ENCODE measurements at regions not wholly inside any gene's neighbourhood (a gene's known extent, or its start where the extent isn't known, plus 50 kb on each side); places are given as distances from the start of the nearest gene placed in this dataset.
"Not testable (repeated sequence)": the region's sequence is repeated elsewhere in the genome, so short reads cannot be mapped to it uniquely, and the experiment has no call there.

GRCh38 chr5:98163796-98164493, 609.5 kb upstream of the RGMB start:
- DNase-seq: no peak

- no peak for DNase-seq
Observed at GRCh38 chr5:98168871-98169270, 604.6 kb upstream of the RGMB start.

GRCh38 chr5:98170994-98171393, 602.5 kb upstream of the RGMB start:
- DNase-seq: no peak

DNA sequence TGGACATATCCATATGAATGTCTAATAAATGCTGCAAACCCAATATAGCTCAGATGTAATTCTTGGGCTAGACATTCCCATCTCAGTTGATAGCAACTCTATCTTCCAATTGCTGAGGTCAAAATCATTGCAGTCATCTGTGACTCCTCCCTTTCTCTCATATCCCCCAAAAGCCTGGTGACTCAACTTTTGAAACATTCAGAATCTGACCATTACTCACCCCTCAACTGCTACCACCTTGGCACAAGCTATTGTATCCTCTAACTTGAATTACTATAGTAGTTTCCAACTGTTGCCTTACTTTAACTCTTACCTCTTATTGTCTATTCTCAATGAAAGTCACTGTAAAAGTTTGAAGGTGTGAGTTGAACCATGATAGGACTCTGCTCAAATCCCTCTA, 600.1 kb upstream of the RGMB start:
- DNase-seq: no peak

- DNase-seq: no peak
Observed at GRCh38 chr5:98175474-98175873, 598.0 kb upstream of the RGMB start.

- no peak for DNase-seq
Observed at GRCh38 chr5:98179791-98180755, 593.4 kb upstream of the RGMB start.

DNA sequence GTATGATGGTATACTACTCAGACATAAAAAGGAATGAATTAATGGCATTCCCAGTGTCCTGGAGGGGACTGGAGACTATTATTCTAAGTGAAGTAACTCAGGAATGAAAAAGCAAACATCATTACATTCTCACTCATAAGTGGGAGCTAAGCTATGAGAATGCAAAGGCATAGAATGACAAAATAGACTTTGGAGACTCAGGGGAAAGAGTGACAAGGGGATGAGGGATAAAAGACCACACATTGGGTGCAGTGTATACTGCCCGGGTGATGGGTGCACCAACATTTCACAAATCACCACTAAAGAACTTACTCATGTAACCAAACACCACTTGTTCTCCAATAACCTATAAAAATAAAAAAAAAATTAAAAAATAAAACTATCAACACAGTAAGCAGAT, 587.3 kb upstream of the RGMB start:
- DNase-seq: no peak

GRCh38 chr5:98187945-98188344, 585.5 kb upstream of the RGMB start:
- no peak for DNase-seq

DNA sequence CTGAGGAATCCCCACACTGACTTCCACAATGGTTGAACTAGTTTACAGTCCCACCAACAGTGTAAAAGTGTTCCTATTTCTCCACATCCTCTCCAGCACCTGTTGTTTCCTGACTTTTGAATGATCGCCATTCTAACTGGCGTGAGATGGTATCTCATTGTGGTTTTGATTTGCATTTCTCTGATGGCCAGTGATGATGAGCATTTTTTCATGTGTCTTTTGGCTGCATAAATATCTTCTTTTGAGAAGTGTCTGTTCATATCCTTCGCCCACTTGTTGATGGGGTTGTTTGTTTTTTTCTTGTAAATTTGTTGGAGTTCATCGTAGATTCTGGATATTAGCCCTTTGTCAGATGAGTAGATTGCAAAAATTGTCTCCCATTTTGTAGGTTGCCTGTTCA, 583.1 kb upstream of the RGMB start:
- not testable (repeated sequence) for DNase-seq

DNA sequence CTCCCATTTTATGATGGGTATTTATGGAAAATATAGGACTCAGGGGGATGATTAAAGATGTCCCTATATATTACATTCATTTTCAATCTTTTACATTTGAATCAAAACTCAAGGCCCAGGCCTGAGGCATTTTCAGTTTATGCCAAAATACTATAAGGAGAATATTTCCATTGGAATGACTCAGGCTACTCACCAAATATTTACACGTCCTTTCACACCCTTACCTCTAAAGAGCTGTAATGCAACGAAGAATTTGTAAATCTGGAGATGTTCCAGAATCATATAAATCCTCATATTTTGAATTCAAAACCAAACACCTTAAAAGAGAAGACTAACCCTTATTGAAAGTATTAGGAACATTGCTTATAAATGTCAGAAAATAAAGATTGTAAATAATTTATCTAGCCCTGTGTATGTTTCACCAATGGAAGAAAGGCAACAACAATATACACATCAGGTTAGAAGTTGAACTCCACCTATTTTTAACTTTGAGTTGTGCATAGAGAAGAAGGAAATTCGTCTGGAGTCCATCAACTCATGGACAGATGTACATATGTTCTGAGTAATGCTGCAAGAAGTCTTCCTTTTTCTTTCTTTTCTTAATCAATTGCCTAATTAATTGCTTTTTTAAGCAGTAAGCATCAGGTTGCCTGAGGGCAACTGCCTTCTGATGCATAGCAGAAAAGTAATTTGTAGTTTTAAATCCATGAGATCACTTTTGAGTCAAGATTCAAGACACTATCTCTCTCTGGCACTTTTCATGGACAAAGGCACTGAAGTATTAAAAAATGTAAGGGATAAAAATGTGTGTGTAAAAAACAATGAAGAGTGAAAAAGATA, 579.3 kb upstream of the RGMB start:
- no peak for DNase-seq

DNA sequence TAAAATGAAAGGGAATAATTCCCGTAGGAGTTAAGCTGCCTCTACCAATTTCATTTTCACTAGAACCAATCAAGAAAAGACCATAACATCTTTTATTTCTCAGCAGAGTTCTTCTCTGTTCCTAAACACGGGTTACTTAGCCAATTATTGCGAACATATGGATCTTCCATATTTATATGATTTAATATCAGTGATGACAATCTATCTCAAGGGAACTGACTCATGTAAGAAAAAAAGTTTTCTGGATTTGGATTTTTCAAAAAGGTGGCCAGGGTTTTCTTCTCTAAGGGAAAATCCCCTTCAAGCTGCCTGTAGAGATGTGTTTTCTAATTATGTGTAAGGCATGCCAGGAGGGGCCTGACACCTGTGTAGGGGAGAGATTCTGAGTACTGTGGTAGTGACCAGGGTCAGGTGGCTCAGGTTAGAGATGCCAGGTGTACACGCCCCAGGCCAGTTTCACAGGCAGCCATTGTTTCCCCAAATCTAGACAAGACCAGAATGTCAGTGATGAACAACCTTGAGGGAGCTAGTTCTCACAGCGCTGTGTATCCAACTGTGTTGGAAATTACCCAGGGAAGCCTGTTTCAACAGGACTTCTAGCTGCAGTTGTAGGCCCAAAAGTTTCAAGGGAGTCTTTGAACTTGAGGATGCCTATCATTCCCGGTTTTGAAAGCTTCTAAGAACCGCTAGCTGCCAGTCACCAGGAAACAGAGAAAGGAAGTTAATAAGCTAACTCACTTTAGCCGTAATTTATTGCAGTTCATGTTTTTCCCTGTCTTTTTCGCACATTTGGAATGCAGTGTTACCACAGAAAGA, 572.5 kb upstream of the RGMB start:
- DNase-seq: no peak

DNA sequence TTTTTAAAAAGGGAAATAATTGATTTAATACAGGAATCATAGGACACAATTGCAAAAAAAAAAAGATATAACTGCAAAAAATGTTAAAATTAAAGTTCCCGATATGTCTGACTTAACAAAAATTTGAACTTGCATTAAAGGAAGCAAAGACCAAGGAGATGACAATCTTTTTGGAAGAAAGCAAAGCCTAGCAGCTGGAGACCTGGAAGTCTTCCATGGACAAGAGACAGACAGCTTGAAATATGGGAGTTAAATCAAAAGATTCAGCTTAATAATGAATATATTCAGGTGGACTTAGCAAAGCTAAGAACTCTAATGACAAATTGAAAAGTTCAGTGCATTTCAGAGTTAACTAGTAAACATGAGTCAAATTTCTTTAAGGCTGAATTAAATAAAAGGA, 568.7 kb upstream of the RGMB start:
- DNase-seq: no peak

- no peak for DNase-seq
Observed at GRCh38 chr5:98205691-98206461, 567.6 kb upstream of the RGMB start.

DNA sequence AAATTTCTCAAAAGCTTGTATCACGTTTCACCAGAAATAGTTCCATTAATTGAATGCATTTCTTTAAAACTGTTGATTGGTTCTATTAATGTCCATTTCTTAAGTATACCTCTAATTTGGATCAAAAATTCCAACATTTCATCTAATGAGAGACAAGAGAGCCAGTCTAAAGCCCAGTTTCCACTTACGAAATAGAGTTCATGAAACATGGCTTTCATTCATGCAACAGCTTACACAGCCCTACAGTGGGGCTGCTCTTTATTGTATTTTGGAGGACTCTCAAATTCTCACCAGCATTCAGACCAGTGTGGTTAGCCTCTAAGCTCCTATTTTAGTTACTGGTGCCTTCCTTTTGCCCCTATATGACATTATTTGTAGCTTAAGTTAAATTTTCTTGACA, 566.9 kb upstream of the RGMB start:
- DNase-seq: no peak

- DNase-seq: no peak
Observed at GRCh38 chr5:98209418-98209817, 564.0 kb upstream of the RGMB start.

DNA sequence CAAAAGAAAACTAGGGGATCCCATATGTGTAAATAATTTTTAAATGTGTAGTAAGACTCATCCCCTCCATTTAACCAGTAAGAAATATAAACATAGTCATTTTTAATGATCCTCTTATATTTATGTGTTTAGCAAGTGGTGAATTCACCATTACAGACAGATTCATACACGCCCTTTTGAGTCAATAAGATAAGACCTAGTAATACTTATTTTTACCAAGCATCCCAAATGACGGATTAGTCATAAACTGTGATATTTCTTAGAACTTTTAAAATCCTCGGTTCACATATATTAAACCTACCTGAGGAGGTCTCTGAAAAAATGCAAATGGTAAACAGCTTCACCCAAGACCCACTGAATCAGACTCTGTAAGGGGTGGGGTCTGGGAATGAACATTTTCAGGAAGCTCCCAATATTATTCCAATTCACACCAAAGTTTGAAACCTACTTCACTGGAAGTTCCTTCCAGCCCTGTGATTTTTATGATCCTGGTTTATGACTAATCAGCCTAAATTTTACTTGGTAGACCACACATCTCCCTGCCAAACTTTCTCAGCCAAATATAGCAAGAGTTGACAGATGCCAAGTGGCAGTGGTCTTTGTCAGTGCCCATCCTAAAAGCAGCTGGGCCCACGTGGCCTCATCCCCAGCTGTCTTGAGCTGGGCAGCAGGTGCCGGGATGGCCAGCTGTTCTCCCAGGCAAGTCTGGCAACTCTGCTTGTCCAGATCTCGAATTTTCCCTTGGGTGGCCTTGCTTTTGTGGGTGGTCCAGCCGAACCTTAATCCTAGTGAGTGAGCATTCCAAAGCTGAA, 559.0 kb upstream of the RGMB start:
- DNase-seq: no peak

- no peak for DNase-seq
Observed at GRCh38 chr5:98217138-98217537, 556.3 kb upstream of the RGMB start.

DNA sequence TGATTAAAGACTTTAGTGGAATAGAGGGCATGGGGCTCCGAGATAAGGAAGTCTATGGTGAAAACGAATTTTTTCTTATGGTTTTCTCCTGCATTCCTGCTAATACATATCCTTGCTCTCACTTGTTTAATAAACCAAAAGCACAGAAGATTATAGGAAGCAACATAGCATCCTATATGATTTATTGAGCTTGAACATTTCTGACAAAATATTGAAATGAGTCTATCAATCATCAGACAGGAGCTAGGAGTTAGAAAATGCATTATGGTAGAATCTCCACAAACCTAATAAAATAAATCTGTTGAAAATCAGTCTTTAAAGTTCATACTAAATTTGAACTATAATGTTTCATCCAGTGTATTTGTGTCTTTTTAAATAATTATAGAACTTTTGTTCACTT, 554.6 kb upstream of the RGMB start:
- DNase-seq: no peak

DNA sequence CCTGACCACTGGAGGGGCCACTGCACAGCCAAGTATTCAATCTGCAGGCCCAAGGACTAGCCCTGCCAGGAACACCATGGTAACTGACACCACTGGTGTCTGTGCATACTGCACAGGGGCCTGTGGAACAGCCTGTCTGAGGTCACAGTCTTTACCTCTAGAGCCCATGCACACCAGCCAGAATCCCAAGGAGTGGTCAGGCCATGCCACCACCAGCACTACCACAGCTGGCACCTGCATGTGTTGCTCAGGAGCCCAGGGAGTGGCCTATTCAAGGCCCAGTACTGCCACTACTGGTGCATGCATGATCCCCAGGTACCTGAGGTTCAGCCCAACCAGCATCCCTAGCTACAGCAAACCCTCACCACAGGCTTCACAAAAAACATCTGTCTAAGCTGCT, 546.0 kb upstream of the RGMB start:
- no peak for DNase-seq

GRCh38 chr5:98231089-98231488, 542.4 kb upstream of the RGMB start:
- no peak for DNase-seq

DNA sequence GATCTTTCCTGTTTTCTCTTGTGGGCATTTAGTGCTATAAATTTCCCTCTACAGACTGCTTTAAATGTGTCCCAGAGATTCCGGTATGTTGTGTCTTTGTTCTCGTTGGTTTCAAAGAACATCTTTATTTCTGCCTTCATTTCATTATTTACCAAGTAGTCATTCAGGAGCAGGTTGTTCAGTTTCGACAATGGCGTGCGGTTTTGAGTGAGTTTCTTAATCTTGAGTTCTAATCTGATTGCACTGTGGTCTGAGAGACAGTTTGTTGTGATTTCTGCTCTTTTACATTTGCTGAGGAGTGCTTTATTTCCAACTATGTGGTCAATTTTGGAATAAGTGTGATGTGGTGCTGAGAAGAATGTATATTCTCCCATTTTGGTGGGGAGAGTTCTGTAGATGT, 535.7 kb upstream of the RGMB start:
- not testable (repeated sequence) for DNase-seq
